ENCODE measurements at regions not wholly inside any gene's neighbourhood (a gene's known extent, or its start where the extent isn't known, plus 50 kb on each side); places are given as distances from the start of the nearest gene placed in this dataset.

GRCh38 chr4:52420330-52420729, 238.8 kb downstream of the USP46 start:
- DNase-seq (no peak), ATAC-seq (ENCODE audit: low read depth) (no peak)
- no peaks in the 10 kb centered on the region for H3K4me1 Mint-ChIP-seq
- H3K36me3 Mint-ChIP-seq (ENCODE audit: low read depth), result no peaks in the 10 kb centered on the region
- intact Hi-C loops (cut with micrococcal nuclease), result no loop called here
- H3K9me3 Mint-ChIP-seq, result peaks cover 3% of the 10 kb centered on the region
- H3K27me3 Mint-ChIP-seq, result no peaks in the 10 kb centered on the region
- no peak for TF ChIP-seq CTCF (IDR thresholded peaks at IDR 0.05)
- ChIA-PET POLR2A (no interaction called here), CTCF (no interaction called here)
- H3K4me3 Mint-ChIP-seq, result no peak overlapping the region
- H3K27ac Mint-ChIP-seq, result no peak overlapping the region

GRCh38 chr4:52421811-52422213, 237.3 kb downstream of the USP46 start:
- DNase-seq (no peak), ATAC-seq (ENCODE audit: low read depth) (no peak)
- Mint-ChIP-seq H3K36me3 (ENCODE audit: low read depth) (no peaks in the 10 kb centered on the region), H3K27ac (no peak overlapping the region), H3K4me3 (no peak overlapping the region), H3K9me3 (peaks cover 3% of the 10 kb centered on the region), H3K27me3 (no peaks in the 10 kb centered on the region), H3K4me1 (no peaks in the 10 kb centered on the region)
- TF ChIP-seq CTCF (IDR thresholded peaks at IDR 0.05), result no peak
- intact Hi-C loops (cut with micrococcal nuclease), result no loop called here
- ChIA-PET POLR2A (no interaction called here), CTCF (no interaction called here)

- Mint-ChIP-seq H3K27ac (no peak overlapping the region), H3K4me3 (no peak overlapping the region), H3K36me3 (ENCODE audit: low read depth) (no peaks in the 10 kb centered on the region), H3K4me1 (no peaks in the 10 kb centered on the region), H3K27me3 (no peaks in the 10 kb centered on the region), H3K9me3 (peaks cover under 1% of the 10 kb centered on the region)
- ATAC-seq (ENCODE audit: low read depth) (no peak), DNase-seq (no peak)
- intact Hi-C loops (cut with micrococcal nuclease), result no loop called here
- no peak for TF ChIP-seq CTCF (IDR thresholded peaks at IDR 0.05)
- POLR2A ChIA-PET, result no interaction called here
- CTCF ChIA-PET, result no interaction called here
Observed at GRCh38 chr4:52423967-52424366, 235.1 kb downstream of the USP46 start.

GRCh38 chr4:52425751-52426326, 233.3 kb downstream of the USP46 start:
- intact Hi-C loops (cut with micrococcal nuclease), result no loop called here
- no peak for DNase-seq
- ChIA-PET CTCF (no interaction called here), POLR2A (no interaction called here)
- TF ChIP-seq CTCF (IDR thresholded peaks at IDR 0.05), result no peak
- no peak overlapping the region for H3K27ac Mint-ChIP-seq
- no peaks in the 10 kb centered on the region for H3K36me3 Mint-ChIP-seq (ENCODE audit: low read depth)
- ATAC-seq (ENCODE audit: low read depth), result no peak
- no peaks in the 10 kb centered on the region for H3K27me3 Mint-ChIP-seq
- no peaks in the 10 kb centered on the region for H3K4me1 Mint-ChIP-seq
- no peaks in the 10 kb centered on the region for H3K9me3 Mint-ChIP-seq
- H3K4me3 Mint-ChIP-seq, result no peak overlapping the region

- Mint-ChIP-seq H3K4me3 (no peak overlapping the region), H3K27ac (no peak overlapping the region), H3K9me3 (no peaks in the 10 kb centered on the region), H3K27me3 (peaks cover 3% of the 10 kb centered on the region), H3K36me3 (ENCODE audit: low read depth) (no peaks in the 10 kb centered on the region), H3K4me1 (no peaks in the 10 kb centered on the region)
- no peak for ATAC-seq (ENCODE audit: low read depth)
- DNase-seq, result no peak
- POLR2A ChIA-PET, result no interaction called here
- intact Hi-C loops (cut with micrococcal nuclease), result no loop called here
- CTCF ChIA-PET, result no interaction called here
- TF ChIP-seq CTCF (IDR thresholded peaks at IDR 0.05), result no peak
Observed at GRCh38 chr4:52431410-52431809, 227.7 kb downstream of the USP46 start.
